ENCODE measurements at regions not wholly inside any gene's neighbourhood (a gene's known extent, or its start where the extent isn't known, plus 50 kb on each side); places are given as distances from the start of the nearest gene placed in this dataset.

DNA sequence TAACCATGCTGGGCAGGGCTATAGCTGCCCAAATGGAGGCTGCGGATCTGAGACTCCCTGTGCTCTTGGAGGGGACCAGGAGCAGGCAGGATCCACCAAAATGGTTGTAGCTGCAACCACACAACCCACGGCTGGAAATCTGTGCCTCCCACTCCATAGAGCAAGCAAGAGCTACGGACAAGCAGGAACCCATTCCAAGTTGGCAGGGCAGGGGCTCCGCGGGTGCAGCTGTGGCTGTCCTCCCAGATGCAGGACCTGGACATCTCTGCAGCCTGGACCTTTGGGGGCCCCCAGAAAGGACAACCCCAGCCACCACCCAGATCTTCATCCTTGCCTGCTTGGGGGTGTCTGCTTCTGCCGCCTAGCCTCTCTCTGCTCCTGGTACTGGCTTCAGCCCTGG is 154.1 kb upstream of the TRAM1L1 start:
- no peak overlapping the region for H3K4me3 ChIP-seq (replicated peaks; ENCODE audit: low read depth, low read length)
- TF ChIP-seq, protein P1, sequence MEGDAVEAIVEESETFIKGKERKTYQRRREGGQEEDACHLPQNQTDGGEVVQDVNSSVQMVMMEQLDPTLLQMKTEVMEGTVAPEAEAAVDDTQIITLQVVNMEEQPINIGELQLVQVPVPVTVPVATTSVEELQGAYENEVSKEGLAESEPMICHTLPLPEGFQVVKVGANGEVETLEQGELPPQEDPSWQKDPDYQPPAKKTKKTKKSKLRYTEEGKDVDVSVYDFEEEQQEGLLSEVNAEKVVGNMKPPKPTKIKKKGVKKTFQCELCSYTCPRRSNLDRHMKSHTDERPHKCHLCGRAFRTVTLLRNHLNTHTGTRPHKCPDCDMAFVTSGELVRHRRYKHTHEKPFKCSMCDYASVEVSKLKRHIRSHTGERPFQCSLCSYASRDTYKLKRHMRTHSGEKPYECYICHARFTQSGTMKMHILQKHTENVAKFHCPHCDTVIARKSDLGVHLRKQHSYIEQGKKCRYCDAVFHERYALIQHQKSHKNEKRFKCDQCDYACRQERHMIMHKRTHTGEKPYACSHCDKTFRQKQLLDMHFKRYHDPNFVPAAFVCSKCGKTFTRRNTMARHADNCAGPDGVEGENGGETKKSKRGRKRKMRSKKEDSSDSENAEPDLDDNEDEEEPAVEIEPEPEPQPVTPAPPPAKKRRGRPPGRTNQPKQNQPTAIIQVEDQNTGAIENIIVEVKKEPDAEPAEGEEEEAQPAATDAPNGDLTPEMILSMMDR (IDR thresholded peaks at IDR 0.05; ENCODE audit: low read depth, low read length, missing control alignments) = no peak
- no peak for DNase-seq (ENCODE audit: extremely low read depth, low read depth)

DNA sequence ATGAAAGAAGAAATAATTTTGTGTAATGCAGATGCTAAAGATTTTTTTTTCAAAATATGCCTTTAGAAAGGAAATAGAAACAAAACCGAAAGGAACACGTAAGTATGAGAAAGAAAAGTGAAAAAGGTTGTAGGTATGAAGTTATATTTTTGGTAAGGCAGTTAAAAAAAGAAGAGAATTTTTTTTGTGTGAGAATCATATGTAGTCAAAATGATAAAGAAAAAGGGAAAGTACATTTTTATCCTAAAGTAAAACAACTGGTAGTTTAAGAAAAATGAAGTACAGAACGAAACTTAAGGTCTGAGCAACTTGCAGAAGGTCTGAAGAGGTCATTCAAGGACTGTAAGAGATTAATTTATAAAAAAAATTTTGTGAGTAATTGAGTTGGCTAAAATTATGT is 164.0 kb upstream of the TRAM1L1 start:
- TF ChIP-seq, protein P1 (IDR thresholded peaks at IDR 0.05; ENCODE audit: low read depth, low read length, missing control alignments) = no peak
- DNase-seq (ENCODE audit: extremely low read depth, low read depth) = no peak
- H3K4me3 ChIP-seq (replicated peaks; ENCODE audit: low read depth, low read length) = no peak overlapping the region

DNA sequence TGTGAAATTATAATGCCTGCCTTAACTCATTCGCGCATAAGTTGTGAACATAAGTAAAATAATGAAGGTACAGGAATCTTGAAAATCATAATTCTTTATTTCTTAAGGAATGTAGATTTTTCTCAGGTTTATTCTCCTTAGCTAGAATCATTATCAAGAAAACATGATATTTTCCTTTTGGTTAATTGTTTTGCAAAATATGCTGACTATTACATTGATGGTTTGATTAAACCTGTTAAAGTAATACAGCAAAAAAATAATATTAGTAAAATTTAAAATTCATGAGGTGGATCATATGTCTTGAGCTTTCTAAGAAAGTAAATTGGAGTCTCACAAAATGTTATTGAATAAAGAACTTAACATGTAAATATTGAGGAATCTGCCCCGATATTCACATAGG is 178.7 kb upstream of the TRAM1L1 start:
- H3K4me3 ChIP-seq (replicated peaks; ENCODE audit: low read depth, low read length) = no peak overlapping the region
- TF ChIP-seq, protein P1 (IDR thresholded peaks at IDR 0.05; ENCODE audit: low read depth, low read length, missing control alignments) = no peak
- DNase-seq (ENCODE audit: extremely low read depth, low read depth) = no peak

DNA sequence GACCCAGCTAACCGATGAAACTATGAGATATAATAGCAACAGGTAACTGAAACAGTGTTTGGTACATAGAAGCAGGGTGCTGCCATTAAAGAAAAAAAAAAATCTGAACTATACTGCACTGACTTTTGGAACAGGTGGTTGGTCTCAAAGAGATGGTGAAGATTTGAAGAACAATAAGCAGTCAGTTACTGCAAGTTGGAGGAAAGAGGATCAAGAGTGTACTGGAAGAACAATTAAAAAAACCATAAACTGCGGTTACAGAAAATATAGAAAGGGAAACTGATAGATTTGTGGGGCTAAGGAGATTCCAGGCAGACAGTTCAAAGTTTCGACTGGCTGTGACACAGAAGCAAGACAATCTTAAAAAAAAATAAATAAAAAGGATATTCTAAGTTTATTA is 181.9 kb upstream of the TRAM1L1 start:
- H3K4me3 ChIP-seq (replicated peaks; ENCODE audit: low read depth, low read length) = no peak overlapping the region
- TF ChIP-seq, protein P1 (IDR thresholded peaks at IDR 0.05; ENCODE audit: low read depth, low read length, missing control alignments) = no peak
- DNase-seq (ENCODE audit: extremely low read depth, low read depth) = no peak

DNA sequence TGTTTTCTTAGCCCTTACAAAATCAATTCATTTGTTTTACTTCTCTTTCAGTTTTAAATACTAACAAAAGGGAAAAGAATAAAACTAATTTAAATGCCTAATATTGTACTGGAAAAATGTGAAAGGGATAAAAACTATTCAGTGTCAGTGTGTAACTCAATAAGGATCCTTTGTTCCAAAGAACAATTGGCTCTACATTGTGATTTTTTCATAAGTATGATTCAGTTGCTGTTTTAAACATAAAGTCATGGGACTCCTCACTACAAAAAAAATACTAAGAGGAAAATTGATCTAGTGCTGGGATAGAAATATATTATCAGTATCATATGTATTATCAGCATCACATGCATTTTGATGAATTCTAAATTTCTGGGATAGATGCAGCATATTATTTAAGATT is 199.4 kb upstream of the TRAM1L1 start:
- no peak for DNase-seq (ENCODE audit: extremely low read depth, low read depth)
- TF ChIP-seq, protein P1 (IDR thresholded peaks at IDR 0.05; ENCODE audit: low read depth, low read length, missing control alignments) = no peak
- H3K4me3 ChIP-seq (replicated peaks; ENCODE audit: low read depth, low read length) = no peak overlapping the region

DNA sequence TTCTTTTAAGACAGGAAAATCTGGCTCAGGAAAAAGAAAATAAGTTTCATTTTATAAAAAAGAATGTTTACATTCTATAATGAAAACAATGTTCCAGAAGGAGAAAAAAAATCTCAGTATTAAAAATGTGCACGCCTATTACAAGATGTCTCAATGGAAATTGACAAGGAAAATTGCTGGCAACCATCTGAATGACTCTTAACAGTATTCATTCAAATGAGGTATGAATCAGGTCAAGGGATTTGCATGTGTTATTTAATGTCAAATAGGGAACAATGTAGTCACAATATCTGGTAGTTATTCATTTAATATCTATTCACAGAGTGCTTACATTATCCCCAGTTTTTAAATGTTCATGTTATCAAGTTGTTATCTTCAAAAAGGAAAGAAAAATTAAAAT is 208.4 kb upstream of the TRAM1L1 start:
- DNase-seq (ENCODE audit: extremely low read depth, low read depth) = no peak
- no peak overlapping the region for H3K4me3 ChIP-seq (replicated peaks; ENCODE audit: low read depth, low read length)
- TF ChIP-seq, protein P1 (IDR thresholded peaks at IDR 0.05; ENCODE audit: low read depth, low read length, missing control alignments) = no peak

DNA sequence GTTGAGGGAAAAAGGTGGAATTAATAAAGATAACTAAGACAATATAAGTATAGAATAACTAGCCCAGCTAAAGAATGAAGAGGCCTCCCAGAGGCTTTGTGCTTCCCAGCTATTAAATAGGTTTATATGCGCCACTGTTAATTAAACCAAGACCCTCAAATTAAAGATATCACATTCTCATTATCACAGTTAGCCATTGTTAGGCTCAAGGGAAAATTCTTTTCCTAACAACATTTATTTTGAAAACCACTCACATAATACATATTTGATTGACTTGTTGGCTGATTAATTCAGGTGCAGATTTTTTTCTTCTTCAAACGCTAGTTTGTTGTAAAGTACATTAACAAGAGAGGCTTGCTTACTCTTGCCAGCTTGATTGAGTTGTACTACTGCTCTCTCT is 216.8 kb upstream of the TRAM1L1 start:
- TF ChIP-seq, protein P1 (IDR thresholded peaks at IDR 0.05; ENCODE audit: low read depth, low read length, missing control alignments) = no peak
- no peak overlapping the region for H3K4me3 ChIP-seq (replicated peaks; ENCODE audit: low read depth, low read length)
- no peak for DNase-seq (ENCODE audit: extremely low read depth, low read depth)

Measured in HFF-Myc (cell line).